ENCODE measurements at regions not wholly inside any gene's neighbourhood (a gene's known extent, or its start where the extent isn't known, plus 50 kb on each side); places are given as distances from the start of the nearest gene placed in this dataset.

DNA sequence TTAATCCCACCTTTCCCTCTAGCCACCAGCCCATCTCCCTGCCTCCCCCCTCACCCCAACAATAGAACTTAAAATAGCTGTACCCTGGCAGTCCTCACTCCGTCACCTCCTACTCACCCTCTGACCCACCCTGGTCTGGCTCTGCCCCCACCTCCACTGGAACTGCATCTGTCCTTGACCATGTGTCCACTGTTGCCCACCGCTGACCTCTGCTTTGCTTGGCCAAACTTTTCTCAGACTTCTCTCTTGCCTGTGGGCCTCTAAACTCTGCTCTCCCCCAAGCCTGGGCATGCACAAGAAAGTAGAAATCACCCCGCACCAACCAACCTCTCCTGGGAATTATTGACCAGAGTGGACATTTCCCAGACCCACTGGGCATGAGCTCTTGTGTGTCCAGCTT is 169.8 kb downstream of the WSCD1 start:
- Histone ChIP-seq H3K4me1 (no peaks in the 10 kb centered on the region), H3K9me3 (no peaks in the 10 kb centered on the region), H3K4me3 (no peak overlapping the region), H3K36me3 (replicated peaks) (no peaks in the 10 kb centered on the region), H3K27me3 (ENCODE audit: low read depth) (no peaks in the 10 kb centered on the region)
- in situ Hi-C loops (cut with MboI; ENCODE audit: low sequenced_read_pairs), result no loop called here
- no peak for DNase-seq (ENCODE audit: low spot score in 2 of 2)

DNA sequence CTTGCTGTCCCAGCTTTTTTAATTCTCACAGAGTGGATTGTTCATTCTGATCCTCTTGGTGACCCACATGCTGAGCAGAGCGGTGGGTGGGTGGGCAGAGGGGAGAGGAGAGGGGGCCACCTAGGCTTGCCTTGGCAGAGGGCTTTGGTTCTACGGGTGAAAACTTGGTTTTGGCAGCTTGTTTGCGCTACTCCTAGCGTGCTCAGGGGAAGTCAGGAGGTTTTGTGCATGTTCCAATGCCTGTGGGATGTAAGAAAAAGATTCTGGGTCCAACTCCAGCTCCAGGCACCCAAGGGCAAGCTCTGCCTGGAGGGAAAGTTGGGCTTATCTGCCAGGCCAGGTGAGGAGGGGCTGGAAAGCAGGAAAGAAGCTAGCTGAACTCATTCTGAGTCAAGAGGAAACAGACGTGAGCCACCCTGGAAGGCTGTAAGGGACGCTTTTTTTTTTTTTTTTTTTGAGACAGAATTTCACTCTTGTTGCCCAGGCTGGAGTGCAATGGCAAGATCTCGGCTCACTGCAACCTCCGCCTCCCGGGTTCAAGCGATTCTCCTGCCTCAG is 169.1 kb downstream of the WSCD1 start:
- in situ Hi-C loops (cut with MboI; ENCODE audit: low sequenced_read_pairs), result no loop called here
- no peaks in the 10 kb centered on the region for H3K9me3 ChIP-seq
- no peak for DNase-seq (ENCODE audit: low spot score in 2 of 2)
- H3K4me1 ChIP-seq, result no peaks in the 10 kb centered on the region
- no peaks in the 10 kb centered on the region for H3K27me3 ChIP-seq (ENCODE audit: low read depth)
- H3K4me3 ChIP-seq, result no peak overlapping the region
- H3K36me3 ChIP-seq (replicated peaks), result no peaks in the 10 kb centered on the region

DNA sequence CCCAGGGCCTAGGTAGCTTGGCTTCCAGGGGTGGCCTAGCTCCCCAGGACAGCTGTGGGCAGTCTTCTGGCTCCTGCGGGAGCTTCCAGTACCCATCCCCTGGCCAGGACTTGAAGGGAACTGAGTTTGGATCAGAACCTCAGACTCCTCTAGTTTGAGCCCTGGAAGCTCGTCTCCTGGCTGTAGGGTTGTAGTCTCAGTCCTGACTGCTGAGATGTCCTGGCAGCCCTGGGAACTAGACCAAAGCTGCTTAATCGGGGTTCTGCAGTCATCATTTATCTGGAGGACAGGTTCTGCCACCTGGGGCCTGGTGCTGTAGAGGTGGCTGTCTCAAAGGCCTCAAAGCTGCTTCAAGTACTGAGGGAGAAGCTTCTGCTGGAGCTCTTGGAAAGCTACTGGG is 163.7 kb downstream of the WSCD1 start:
- H3K4me3 ChIP-seq, result no peak overlapping the region
- no peaks in the 10 kb centered on the region for H3K4me1 ChIP-seq
- H3K36me3 ChIP-seq (replicated peaks), result no peaks in the 10 kb centered on the region
- H3K9me3 ChIP-seq, result no peaks in the 10 kb centered on the region
- DNase-seq (ENCODE audit: low spot score in 2 of 2), result no peak
- peaks cover 8% of the 10 kb centered on the region for H3K27me3 ChIP-seq (ENCODE audit: low read depth)
- in situ Hi-C loops (cut with MboI; ENCODE audit: low sequenced_read_pairs), result no loop called here

DNA sequence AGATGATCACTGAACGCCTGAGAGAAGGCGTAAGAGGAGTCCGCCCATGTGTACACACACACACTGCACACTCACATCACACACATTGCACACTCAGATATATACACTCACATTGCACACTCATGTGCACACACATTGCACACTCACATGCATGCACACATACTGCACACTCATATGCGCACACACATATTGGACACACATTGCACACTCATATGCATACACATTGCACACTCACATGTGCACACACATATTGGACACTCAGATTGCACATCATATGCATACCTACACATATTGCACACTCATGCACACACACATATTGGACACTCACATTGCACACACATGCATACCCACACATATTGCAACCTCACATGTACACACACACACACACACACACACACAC is 163.2 kb downstream of the WSCD1 start:
- Histone ChIP-seq H3K27me3 (ENCODE audit: low read depth) (peaks cover 8% of the 10 kb centered on the region), H3K36me3 (replicated peaks) (no peaks in the 10 kb centered on the region), H3K4me3 (no peak overlapping the region), H3K9me3 (no peaks in the 10 kb centered on the region), H3K4me1 (no peaks in the 10 kb centered on the region)
- in situ Hi-C loops (cut with MboI; ENCODE audit: low sequenced_read_pairs), result no loop called here
- DNase-seq (ENCODE audit: low spot score in 2 of 2), result no peak

DNA sequence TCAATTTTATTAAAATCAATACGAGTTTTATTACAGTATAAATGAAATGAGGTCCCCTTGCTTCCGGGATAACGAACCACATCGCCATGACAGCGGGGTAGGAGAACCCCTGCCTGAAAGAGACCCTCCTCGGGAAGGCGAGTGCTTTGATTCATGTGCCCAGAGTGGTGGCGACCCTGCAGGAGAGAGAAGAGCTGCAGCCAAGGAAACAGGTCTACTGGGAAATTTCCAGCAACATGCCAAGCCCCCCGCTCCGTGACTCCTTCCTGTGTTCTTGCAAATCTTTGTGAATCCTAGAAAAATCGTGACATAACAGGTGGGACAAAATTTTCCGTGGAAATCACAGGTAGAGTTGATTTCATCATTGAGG is 162.5 kb downstream of the WSCD1 start:
- peaks cover 8% of the 10 kb centered on the region for H3K27me3 ChIP-seq (ENCODE audit: low read depth)
- in situ Hi-C loops (cut with MboI; ENCODE audit: low sequenced_read_pairs), result no loop called here
- H3K4me3 ChIP-seq, result no peak overlapping the region
- no peaks in the 10 kb centered on the region for H3K36me3 ChIP-seq (replicated peaks)
- H3K9me3 ChIP-seq, result no peaks in the 10 kb centered on the region
- no peak for DNase-seq (ENCODE audit: low spot score in 2 of 2)
- no peaks in the 10 kb centered on the region for H3K4me1 ChIP-seq

DNA sequence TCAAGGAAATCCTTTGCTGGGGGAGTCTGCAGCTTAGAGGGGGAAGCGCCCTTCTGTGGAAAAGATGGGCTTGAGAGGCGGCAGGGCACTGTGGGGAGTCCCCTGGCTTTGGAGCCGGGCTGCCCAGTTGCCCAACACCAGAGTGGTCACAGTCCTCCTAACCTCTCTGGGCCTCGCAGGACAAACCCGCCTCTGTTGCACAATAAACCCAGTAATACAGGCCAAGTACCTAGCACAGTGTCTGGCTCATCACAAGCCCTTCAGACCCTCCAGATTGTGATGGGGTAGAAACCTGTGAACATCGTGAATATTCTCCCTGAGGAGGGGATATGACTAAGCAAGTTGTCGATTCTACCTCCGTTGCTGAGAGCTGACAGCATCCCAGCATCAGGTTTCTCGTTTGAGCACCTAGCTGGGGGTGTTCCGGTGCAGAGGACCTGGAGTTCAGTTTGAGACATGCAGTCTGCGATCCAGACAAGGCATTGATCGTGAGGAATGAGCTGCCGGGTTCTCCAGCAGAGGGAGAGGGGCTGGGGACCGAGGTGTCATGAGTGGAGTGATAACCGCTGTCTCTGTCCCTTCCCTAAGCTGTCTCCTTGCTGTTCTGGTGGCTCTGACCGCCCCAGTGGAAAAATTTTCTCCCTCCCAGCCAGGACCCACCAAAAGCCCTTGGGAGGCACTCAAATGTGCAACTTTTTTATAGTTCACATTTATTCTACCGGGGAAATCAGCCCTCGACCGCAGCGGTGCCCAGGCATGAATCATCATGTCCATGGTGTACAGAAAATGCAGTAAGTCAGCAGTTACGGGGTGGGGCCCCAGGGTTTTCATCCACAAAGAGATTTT is 161.9 kb downstream of the WSCD1 start:
- H3K4me3 ChIP-seq, result no peak overlapping the region
- peaks cover 8% of the 10 kb centered on the region for H3K27me3 ChIP-seq (ENCODE audit: low read depth)
- in situ Hi-C loops (cut with MboI; ENCODE audit: low sequenced_read_pairs), result no loop called here
- no peaks in the 10 kb centered on the region for H3K36me3 ChIP-seq (replicated peaks)
- H3K4me1 ChIP-seq, result no peaks in the 10 kb centered on the region
- H3K9me3 ChIP-seq, result no peaks in the 10 kb centered on the region
- DNase-seq (ENCODE audit: low spot score in 2 of 2), result no peak

DNA sequence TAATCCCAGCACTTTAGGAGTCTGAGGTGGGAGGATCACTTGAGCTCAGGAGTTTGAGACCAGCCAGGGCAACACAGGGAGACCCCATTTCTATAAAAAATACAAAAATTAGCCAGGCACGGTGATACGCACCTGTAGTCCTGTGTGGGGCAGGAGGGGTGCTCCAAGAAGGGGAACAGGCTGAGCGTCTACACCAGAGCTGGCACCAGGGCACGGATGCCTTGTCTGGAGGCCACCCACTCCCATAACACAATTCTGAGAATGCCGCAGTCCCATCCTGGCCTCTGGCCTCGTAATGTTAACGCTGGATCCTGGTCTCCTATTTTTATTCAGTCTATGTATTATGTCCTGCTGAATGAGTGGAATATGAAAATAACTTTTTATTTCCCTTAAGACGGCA is 161.3 kb downstream of the WSCD1 start:
- Histone ChIP-seq H3K36me3 (replicated peaks) (no peaks in the 10 kb centered on the region), H3K27me3 (ENCODE audit: low read depth) (peaks cover 8% of the 10 kb centered on the region), H3K9me3 (no peaks in the 10 kb centered on the region), H3K4me3 (no peak overlapping the region), H3K4me1 (no peaks in the 10 kb centered on the region)
- no peak for DNase-seq (ENCODE audit: low spot score in 2 of 2)
- in situ Hi-C loops (cut with MboI; ENCODE audit: low sequenced_read_pairs), result no loop called here

DNA sequence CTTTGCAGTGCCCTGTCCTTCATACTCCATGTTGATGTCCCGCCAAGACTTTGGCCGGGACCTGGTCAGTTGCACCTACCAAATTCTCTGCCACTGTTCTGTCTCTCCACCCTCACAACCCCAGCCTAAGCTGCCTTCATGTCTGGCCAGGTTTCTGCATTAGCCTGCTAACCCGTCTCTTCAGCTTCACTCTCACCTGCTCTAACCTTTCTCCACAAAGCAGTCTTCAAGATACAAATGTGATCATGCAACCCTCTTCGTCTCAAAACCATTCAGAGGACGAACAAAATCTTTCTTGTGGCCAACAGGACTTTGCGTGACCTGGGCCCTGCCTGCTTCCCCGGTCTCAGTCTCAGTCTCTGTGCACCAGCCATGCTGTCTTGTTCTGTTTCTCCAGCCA is 148.2 kb downstream of the WSCD1 start:
- in situ Hi-C loops (cut with MboI; ENCODE audit: low sequenced_read_pairs), result no loop called here
- no peaks in the 10 kb centered on the region for H3K27me3 ChIP-seq (ENCODE audit: low read depth)
- H3K36me3 ChIP-seq (replicated peaks), result no peaks in the 10 kb centered on the region
- H3K4me1 ChIP-seq, result no peaks in the 10 kb centered on the region
- DNase-seq (ENCODE audit: low spot score in 2 of 2), result no peak
- H3K4me3 ChIP-seq, result no peak overlapping the region
- no peaks in the 10 kb centered on the region for H3K9me3 ChIP-seq

DNA sequence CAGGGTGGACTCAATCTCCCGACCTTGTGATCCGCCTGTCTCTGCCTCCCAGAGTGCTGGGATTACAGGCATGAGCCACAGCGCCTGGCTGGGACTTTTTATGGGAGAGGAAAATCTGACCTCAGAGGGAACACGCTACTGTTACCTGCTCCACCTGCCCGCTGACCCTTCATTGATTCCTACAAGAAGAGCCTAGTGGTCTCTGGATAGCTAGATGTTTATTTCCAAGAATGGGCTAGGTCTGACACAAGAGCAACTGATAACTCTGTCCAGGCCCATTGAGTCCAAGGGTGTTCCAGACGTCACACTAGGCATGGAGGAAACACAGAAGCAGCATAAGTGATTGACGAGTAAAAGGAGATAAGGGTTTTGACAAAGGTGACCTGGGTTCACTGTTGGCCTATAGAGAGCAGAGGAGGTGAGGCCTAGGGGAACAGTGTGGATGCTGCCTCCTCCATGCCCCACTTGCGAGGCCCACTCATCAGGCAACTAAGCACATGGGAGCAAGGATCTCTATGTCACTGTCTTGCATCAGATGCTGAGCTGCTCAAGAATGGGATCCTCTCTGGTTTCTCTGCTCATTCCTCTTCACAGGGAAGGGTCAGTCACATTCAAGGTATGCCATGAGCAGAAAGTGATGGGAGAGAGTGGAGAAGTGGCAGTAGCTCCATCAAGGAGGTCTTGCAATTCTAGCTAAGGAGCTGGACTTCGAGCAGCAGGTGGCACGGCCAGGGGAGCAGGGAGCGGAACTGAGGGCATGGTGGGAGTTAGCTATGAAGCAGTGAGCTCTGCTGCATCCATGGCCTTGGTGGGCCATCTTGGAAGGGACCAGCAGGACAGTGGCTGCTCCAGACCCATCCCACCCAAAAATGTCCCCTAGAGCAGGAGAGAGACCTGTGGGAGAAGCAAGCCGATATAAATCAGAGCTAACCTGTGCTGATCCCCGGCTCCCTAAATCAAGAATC is 145.2 kb downstream of the WSCD1 start:
- no peak overlapping the region for H3K4me3 ChIP-seq
- no peaks in the 10 kb centered on the region for H3K27me3 ChIP-seq (ENCODE audit: low read depth)
- no peaks in the 10 kb centered on the region for H3K9me3 ChIP-seq
- no peak for DNase-seq (ENCODE audit: low spot score in 2 of 2)
- in situ Hi-C loops (cut with MboI; ENCODE audit: low sequenced_read_pairs), result no loop called here
- no peaks in the 10 kb centered on the region for H3K36me3 ChIP-seq (replicated peaks)
- no peaks in the 10 kb centered on the region for H3K4me1 ChIP-seq

DNA sequence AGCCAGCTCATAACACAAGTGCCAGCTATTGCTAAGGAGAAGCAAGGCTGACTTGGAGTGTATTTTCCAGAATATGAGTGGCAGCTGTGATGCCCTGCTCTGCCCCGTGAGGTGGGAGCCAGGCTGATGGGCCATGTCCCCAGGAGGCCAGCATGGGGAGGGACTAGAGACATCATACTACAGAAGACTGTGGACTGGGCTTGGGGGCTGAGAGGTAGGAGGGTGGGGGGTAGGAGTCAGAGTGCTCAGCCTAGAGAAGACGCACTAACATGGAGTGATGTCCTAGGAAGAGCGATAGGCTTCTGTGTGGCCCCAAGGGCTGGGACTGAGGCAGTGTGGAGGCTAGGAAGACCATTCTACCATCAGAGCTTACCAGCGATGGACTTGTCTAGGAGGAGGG is 143.7 kb downstream of the WSCD1 start:
- DNase-seq (ENCODE audit: low spot score in 2 of 2), result no peak
- no peaks in the 10 kb centered on the region for H3K9me3 ChIP-seq
- no peaks in the 10 kb centered on the region for H3K36me3 ChIP-seq (replicated peaks)
- in situ Hi-C loops (cut with MboI; ENCODE audit: low sequenced_read_pairs), result no loop called here
- H3K27me3 ChIP-seq (ENCODE audit: low read depth), result no peaks in the 10 kb centered on the region
- H3K4me1 ChIP-seq, result no peaks in the 10 kb centered on the region
- no peak overlapping the region for H3K4me3 ChIP-seq

DNA sequence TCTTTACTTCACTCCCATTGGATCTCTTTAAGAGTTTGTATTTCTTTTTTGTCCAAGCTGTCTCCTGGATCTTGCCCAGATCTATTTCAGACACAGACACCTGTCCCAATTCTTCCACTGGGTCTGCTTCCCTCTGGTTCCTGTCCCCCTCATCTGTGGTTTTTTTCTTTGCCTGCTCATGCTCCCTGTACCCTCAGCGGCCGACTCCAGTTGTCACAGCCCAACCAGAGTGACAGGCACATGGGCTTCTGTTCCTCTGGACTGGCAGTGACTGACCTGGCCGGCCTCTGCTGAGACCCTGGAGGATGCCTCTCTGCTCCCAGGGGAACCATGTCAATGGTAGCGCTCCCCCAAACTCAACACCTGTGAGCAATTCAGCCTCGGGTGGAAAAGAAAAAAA is 142.6 kb downstream of the WSCD1 start:
- no peak for DNase-seq (ENCODE audit: low spot score in 2 of 2)
- in situ Hi-C loops (cut with MboI; ENCODE audit: low sequenced_read_pairs), result no loop called here
- H3K9me3 ChIP-seq, result no peaks in the 10 kb centered on the region
- no peaks in the 10 kb centered on the region for H3K27me3 ChIP-seq (ENCODE audit: low read depth)
- no peaks in the 10 kb centered on the region for H3K4me1 ChIP-seq
- no peak overlapping the region for H3K4me3 ChIP-seq
- no peaks in the 10 kb centered on the region for H3K36me3 ChIP-seq (replicated peaks)

DNA sequence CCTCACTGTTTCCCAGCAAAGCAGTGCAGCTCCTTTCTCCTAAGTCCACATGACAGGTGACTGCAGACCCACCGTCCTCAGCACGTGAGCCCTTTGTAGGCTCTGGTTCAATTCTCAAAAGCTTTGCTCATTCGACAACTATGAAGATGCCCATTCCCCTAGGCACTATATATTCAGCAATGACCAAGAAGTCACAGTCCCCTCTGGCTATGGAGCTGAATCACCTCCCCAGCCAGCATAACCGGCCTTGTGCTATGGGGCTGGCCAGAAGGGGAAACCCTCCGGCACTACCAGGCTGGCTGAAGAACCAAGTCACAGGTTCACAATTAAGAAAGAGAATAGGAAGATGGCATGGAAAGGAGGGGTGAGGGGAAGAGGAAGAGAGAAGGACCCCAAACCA is 139.7 kb downstream of the WSCD1 start:
- H3K36me3 ChIP-seq (replicated peaks), result no peaks in the 10 kb centered on the region
- in situ Hi-C loops (cut with MboI; ENCODE audit: low sequenced_read_pairs), result no loop called here
- H3K4me3 ChIP-seq, result no peak overlapping the region
- no peaks in the 10 kb centered on the region for H3K9me3 ChIP-seq
- no peak for DNase-seq (ENCODE audit: low spot score in 2 of 2)
- no peaks in the 10 kb centered on the region for H3K4me1 ChIP-seq
- no peaks in the 10 kb centered on the region for H3K27me3 ChIP-seq (ENCODE audit: low read depth)

DNA sequence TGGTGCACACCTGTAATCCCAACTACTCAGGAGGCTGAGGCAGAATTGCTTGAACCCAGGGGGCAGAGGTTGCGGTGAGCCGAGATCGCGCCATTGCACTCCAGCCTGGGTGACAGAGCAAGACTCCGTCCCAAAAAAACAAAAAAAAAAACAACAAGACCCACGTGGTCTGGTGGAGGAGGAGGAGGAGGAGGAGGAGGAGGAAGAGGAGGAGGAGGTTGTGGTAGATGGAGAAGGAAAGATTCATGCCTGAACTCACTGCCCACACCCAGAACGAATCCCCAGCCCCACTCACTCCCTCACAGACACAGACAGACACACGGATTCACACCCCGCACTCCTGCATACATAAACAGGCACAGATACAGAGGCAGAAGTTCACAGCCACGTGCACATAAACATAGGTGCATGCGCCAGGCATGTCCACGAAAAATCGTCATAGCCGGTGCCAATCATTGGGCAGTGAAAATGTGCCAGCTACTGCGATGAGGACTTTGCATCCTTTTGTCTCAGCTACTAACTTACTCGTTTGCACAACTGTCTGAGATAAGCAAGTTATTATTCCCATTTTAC is 138.5 kb downstream of the WSCD1 start:
- in situ Hi-C loops (cut with MboI; ENCODE audit: low sequenced_read_pairs), result no loop called here
- DNase-seq (ENCODE audit: low spot score in 2 of 2), result no peak
- Histone ChIP-seq H3K27me3 (ENCODE audit: low read depth) (no peaks in the 10 kb centered on the region; the same call in 1 of the 2 replicates), H3K4me3 (no peak overlapping the region), H3K9me3 (no peaks in the 10 kb centered on the region), H3K36me3 (replicated peaks) (no peaks in the 10 kb centered on the region), H3K4me1 (no peaks in the 10 kb centered on the region)

DNA sequence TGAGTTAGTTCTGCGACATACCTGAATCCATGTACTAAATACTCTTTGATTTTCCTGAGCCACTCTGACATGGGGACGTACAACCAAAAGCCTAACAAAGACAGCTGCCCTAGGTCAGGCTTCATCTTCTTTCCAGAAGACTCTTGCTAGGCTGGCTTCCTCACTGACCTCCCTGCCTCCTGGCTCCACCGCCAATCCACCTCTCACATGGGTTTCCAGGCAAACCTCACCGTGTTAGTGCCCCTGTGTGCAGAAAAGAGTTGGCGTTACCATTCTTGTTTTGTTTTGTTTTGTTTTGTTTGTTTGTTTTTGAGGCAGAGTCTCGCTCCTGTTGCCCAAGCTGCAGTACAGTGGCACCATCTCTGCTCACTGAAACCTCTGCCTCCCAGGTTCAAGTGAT is 135.3 kb downstream of the WSCD1 start:
- H3K27me3 ChIP-seq (ENCODE audit: low read depth), result no peaks in the 10 kb centered on the region; the same call in 1 of the 2 replicates
- H3K4me1 ChIP-seq, result no peaks in the 10 kb centered on the region
- no peaks in the 10 kb centered on the region for H3K36me3 ChIP-seq (replicated peaks)
- no peak for DNase-seq (ENCODE audit: low spot score in 2 of 2)
- no peak overlapping the region for H3K4me3 ChIP-seq
- H3K9me3 ChIP-seq, result no peaks in the 10 kb centered on the region
- in situ Hi-C loops (cut with MboI; ENCODE audit: low sequenced_read_pairs), result no loop called here
